CD14-positive monocyte (primary cell): ENCODE measurements at regions not wholly inside any gene's neighbourhood (a gene's known extent, or its start where the extent isn't known, plus 50 kb on each side); places are given as distances from the start of the nearest gene placed in this dataset.
A peak's percentile ranks its signal among the peaks of the same experiment; 100 is the strongest.

Source experiments
- DNase-seq, 3 donors: peaks; one replicate each; pipeline ENCODE4 v3.0.0-alpha.2; 2011 to 2022
- H2AFZ ChIP-seq: 2 replicates; pipeline ENCODE4 v1.6.0; 2012; ENCODE audit warnings: mild to moderate bottlenecking, low read depth, low read length, inconsistent platforms; ENCODE audit not compliant: insufficient read depth, poor library complexity, severe bottlenecking
- H3K27ac ChIP-seq, 2 donors: 1 replicate in 1 of 2; 2 replicates in 1 of 2; pipeline ENCODE4 v1.5.1; 2012 to 2013; ENCODE audit warnings: low read length in 2 of 2, control low read depth in 1 of 2, inconsistent platforms in 1 of 2, low read depth in 1 of 2, mild to moderate bottlenecking in 1 of 2
- H3K27me3 ChIP-seq, 2 donors: one replicate each; pipeline versions ENCODE4 v1.6.0 to v1.6.1; 2011 to 2013; ENCODE audit warnings: low read length in 2 of 2; ENCODE audit not compliant: control insufficient read depth in 2 of 2, insufficient read depth in 2 of 2
- H3K36me3 ChIP-seq, 2 donors: replicated peaks in 1 of 2; 1 replicate in 1 of 2; 2 replicates in 1 of 2; pipeline versions ENCODE4 v1.5.1 to v1.6.1; 2012 to 2013; ENCODE audit warnings: low read length in 2 of 2, control low read depth in 1 of 2, inconsistent platforms in 1 of 2, mild to moderate bottlenecking in 1 of 2; ENCODE audit not compliant: insufficient read depth in 2 of 2, control insufficient read depth in 1 of 2
- H3K4me1 ChIP-seq, 2 donors: 1 replicate in 1 of 2; 2 replicates in 1 of 2; pipeline versions ENCODE4 v1.5.1 to v1.6.1; 2012 to 2013; ENCODE audit warnings: low read length in 2 of 2, control low read depth in 1 of 2, inconsistent platforms in 1 of 2, mild to moderate bottlenecking in 1 of 2, moderate library complexity in 1 of 2; ENCODE audit not compliant: insufficient read depth in 2 of 2, control insufficient read depth in 1 of 2
- H3K4me2 ChIP-seq: replicated peaks from 2 replicates; pipeline ENCODE3; 2012; ENCODE audit warnings: low read length, moderate library complexity, mild to moderate bottlenecking; ENCODE audit not compliant: poor library complexity, severe bottlenecking; ENCODE audit errors: extremely low read depth
- H3K4me3 ChIP-seq, 3 experiments: fragments of 200-600 bp in 1 of 3; sonication (generic) in 1 of 3; replicated peaks in 1 of 3; 1 replicate in 2 of 3; 2 replicates in 1 of 3; pipeline ENCODE4 v1.5.1; 2011 to 2013; ENCODE audit warnings: low read length in 3 of 3, mild to moderate bottlenecking in 3 of 3, control low read depth in 2 of 3, low read depth in 2 of 3, inconsistent platforms in 1 of 3, moderate library complexity in 1 of 3
- H3K79me2 ChIP-seq: 2 replicates; pipeline ENCODE4 v1.6.0; 2012; ENCODE audit warnings: mild to moderate bottlenecking, control low read depth, inconsistent platforms, low read length, moderate library complexity; ENCODE audit not compliant: insufficient read depth
- H3K9ac ChIP-seq: 2 replicates; pipeline ENCODE4 v1.6.0; 2017; ENCODE audit warnings: low read length, mild to moderate bottlenecking; ENCODE audit not compliant: insufficient read depth, poor library complexity, severe bottlenecking
- H3K9me3 ChIP-seq, 2 donors: replicated peaks in 1 of 2; 1 replicate in 1 of 2; 2 replicates in 1 of 2; pipeline versions ENCODE4 v1.5.1 to v1.6.1; 2012 to 2013; ENCODE audit warnings: low read length in 2 of 2, control low read depth in 1 of 2; ENCODE audit not compliant: control insufficient read depth in 1 of 2, insufficient read depth in 1 of 2
- H4K20me1 ChIP-seq: 2 replicates; pipeline ENCODE4 v1.6.0; 2012; ENCODE audit warnings: mild to moderate bottlenecking, low read length, control low read depth, moderate library complexity; ENCODE audit not compliant: insufficient read depth
- H3K27ac Mint-ChIP-seq, 7 donors: one replicate each; pipeline ENCODE4 v1.8.0; 2020; ENCODE audit warnings: mild to moderate bottlenecking in 7 of 7, mixed read lengths in 7 of 7, moderate library complexity in 6 of 7, inconsistent platforms in 2 of 7
- H3K27me3 Mint-ChIP-seq, 3 donors: one replicate each; pipeline ENCODE4 v1.8.0; 2021 to 2022; ENCODE audit warnings: low read depth in 3 of 3, mild to moderate bottlenecking in 3 of 3, mixed read lengths in 3 of 3, moderate library complexity in 3 of 3, inconsistent platforms in 1 of 3
- H3K36me3 Mint-ChIP-seq, 2 donors: one replicate each; pipeline ENCODE4 v1.8.0; 2020; ENCODE audit warnings: mixed read lengths in 2 of 2, inconsistent platforms in 1 of 2, mild to moderate bottlenecking in 1 of 2
- H3K4me1 Mint-ChIP-seq: one replicate; pipeline ENCODE4 v1.8.0; 2020; ENCODE audit warnings: mild to moderate bottlenecking, mixed read lengths
- H3K4me3 Mint-ChIP-seq, 2 donors: one replicate each; pipeline ENCODE4 v1.8.0; 2020; ENCODE audit warnings: mild to moderate bottlenecking in 2 of 2, mixed read lengths in 2 of 2, moderate library complexity in 1 of 2
- H3K9me3 Mint-ChIP-seq, 7 donors: one replicate each; pipeline ENCODE4 v1.8.0; 2020 to 2022; ENCODE audit warnings: mixed read lengths in 7 of 7, mild to moderate bottlenecking in 6 of 7, moderate library complexity in 6 of 7, inconsistent platforms in 2 of 7
- CTCF ChIP-seq: fragments of 200-600 bp; IDR thresholded peaks from one replicate; pipeline ENCODE4 v1.8.0; 2022; ENCODE audit warnings: antibody characterized with exemption, mild to moderate bottlenecking
- WGBS: methylation state at CpG from one replicate; pipeline ENCODE4 v1.1.5; 2013; ENCODE audit warnings: missing lambda C conversion rate; ENCODE audit not compliant: insufficient coverage; 5-methylcytosine and 5-hydroxymethylcytosine counted together
- intact Hi-C, 2 donors: fragments of 100-400 bp; cut with micrococcal nuclease; formaldehyde crosslinking; loops; one replicate each; pipeline versions ENCODE4 v1.15.0 to v1.15.1; 2023

- H3K4me2 ChIP-seq: no peak overlapping the region
- H3K27me3 Mint-ChIP-seq: peaks cover 0 to 2% (median 0%) of the 10 kb centered on the region in 3 donors
- H3K27me3 ChIP-seq: no peaks in the 10 kb centered on the region
- H3K4me3 Mint-ChIP-seq: peak overlapping the region in 1 of 2 donors; percentile 53
- WGBS: 83% methylated on average over 2 of the region's 8 CpGs
- no peak overlapping the region for H2AFZ ChIP-seq
- H3K36me3 Mint-ChIP-seq: peaks cover 0 to 3% of the 10 kb centered on the region in 2 donors
- H3K79me2 ChIP-seq: peaks cover 4% of the 10 kb centered on the region
- H3K27ac Mint-ChIP-seq: no peak overlapping the region
- H3K4me1 Mint-ChIP-seq: peaks cover 49% of the 10 kb centered on the region
- no peak overlapping the region for H3K27ac ChIP-seq
- peak in 1 of 3 donors; percentile 17 for DNase-seq
- H3K9me3 Mint-ChIP-seq: peaks cover 6 to 18% (median 16%) of the 10 kb centered on the region in 7 donors
- TF ChIP-seq CTCF: no peak
- H3K4me1 ChIP-seq: peaks cover 11 to 13% of the 10 kb centered on the region in 2 donors
- intact Hi-C loops: no loop called here
- H3K9ac ChIP-seq: no peak overlapping the region
- H3K4me3 ChIP-seq: no peak overlapping the region
- H3K36me3 ChIP-seq: no peaks in the 10 kb centered on the region
- H3K9me3 ChIP-seq: peaks cover 13 to 15% of the 10 kb centered on the region in 2 donors
- H4K20me1 ChIP-seq: no peaks in the 10 kb centered on the region
Measured at GRCh38 chr3:159854500-159855124, 134.0 kb upstream of the IL12A start.

- intact Hi-C loops: no loop called here
- Histone ChIP-seq H3K27ac (no peak overlapping the region), H3K79me2 (peaks cover 4% of the 10 kb centered on the region), H3K36me3 (no peaks in the 10 kb centered on the region), H2AFZ (peak overlapping the region; percentile 29), H4K20me1 (no peaks in the 10 kb centered on the region), H3K4me2 (no peak overlapping the region), H3K4me1 (peaks cover 15 to 18% of the 10 kb centered on the region in 2 donors), H3K27me3 (no peaks in the 10 kb centered on the region), H3K9ac (no peak overlapping the region), H3K9me3 (peaks cover 2 to 4% of the 10 kb centered on the region in 2 donors), H3K4me3 (no peak overlapping the region)
- 46% methylated on average over 3 of the region's 5 CpGs for WGBS
- no peak overlapping the region for H3K4me3 Mint-ChIP-seq
- no peaks in the 10 kb centered on the region for H3K36me3 Mint-ChIP-seq
- peaks cover 0 to 7% (median 4%) of the 10 kb centered on the region in 7 donors for H3K9me3 Mint-ChIP-seq
- TF ChIP-seq CTCF: no peak
- no peak overlapping the region for H3K27ac Mint-ChIP-seq
- no peak for DNase-seq
- peaks cover 55% of the 10 kb centered on the region for H3K4me1 Mint-ChIP-seq
- peaks cover 0 to 2% (median 0%) of the 10 kb centered on the region in 3 donors for H3K27me3 Mint-ChIP-seq
Measured at GRCh38 chr3:159855599-159856346, 132.9 kb upstream of the IL12A start.
